B cell (primary cell): ENCODE measurements at regions not wholly inside any gene's neighbourhood (a gene's known extent, or its start where the extent isn't known, plus 50 kb on each side); places are given as distances from the start of the nearest gene placed in this dataset.
"Not testable (repeated sequence)": the region's sequence is repeated elsewhere in the genome, so short reads cannot be mapped to it uniquely, and the experiment has no call there.

Experiments
- ATAC-seq: fragments of 200-7000 bp; cut with Tn5 transposase; one replicate; pipeline ENCODE4 v1.10.0; 2021; ENCODE audit warnings: low read depth, mild to moderate bottlenecking, moderate number of reproducible peaks, moderate library complexity
- CTCF ChIA-PET: fragments of 350-600 bp; sonication (Branson Sonifier 250); formaldehyde crosslinking; loops from one replicate; lab custom pipeline; 2021; ENCODE audit warnings: antibody characterized with exemption, inconsistent platforms; lab: Charles Lee
- POLR2A ChIA-PET: fragments of 350-600 bp; sonication (Branson Sonifier 250); formaldehyde crosslinking; loops from one replicate; lab custom pipeline; 2021; ENCODE audit warnings: antibody characterized with exemption; lab: Charles Lee
- DNase-seq: peaks from one replicate; pipeline ENCODE4 v3.0.0; 2013
- H2AFZ ChIP-seq: 2 replicates; pipeline ENCODE4 v1.6.1; 2012; ENCODE audit warnings: mild to moderate bottlenecking, low read depth, low read length; ENCODE audit not compliant: insufficient read depth, poor library complexity, severe bottlenecking
- H3K27ac ChIP-seq, 2 donors: 1 replicate in 1 of 2; 2 replicates in 1 of 2; pipeline ENCODE4 v1.5.1; 2012 to 2013; ENCODE audit warnings: low read length in 2 of 2, mild to moderate bottlenecking in 2 of 2, moderate library complexity in 1 of 2
- H3K27me3 ChIP-seq, 4 experiments: fragments of 200-600 bp in 1 of 4; sonication (generic) in 1 of 4; replicated peaks in 1 of 4; 1 replicate in 2 of 4; 2 replicates in 2 of 4; pipeline versions ENCODE4 v1.6.1 to v1.7.0; 2013 to 2016; ENCODE audit warnings: low read length in 3 of 4, mild to moderate bottlenecking in 2 of 4, mixed read lengths in 1 of 4, moderate library complexity in 1 of 4; ENCODE audit not compliant: insufficient read depth in 4 of 4, control insufficient read depth in 3 of 4; ENCODE audit errors: control extremely low read depth in 1 of 4
- H3K36me3 ChIP-seq, 2 experiments: replicated peaks in 1 of 2; 1 replicate in 1 of 2; 2 replicates in 1 of 2; pipeline versions ENCODE4 v1.6.1 to v1.7.1; 2013; ENCODE audit warnings: low read length in 1 of 2; ENCODE audit not compliant: insufficient read depth in 2 of 2, control insufficient read depth in 1 of 2; ENCODE audit errors: control extremely low read depth in 1 of 2, extremely low read depth in 1 of 2
- H3K4me1 ChIP-seq, 2 donors: fragments of 200-600 bp in 1 of 2; sonication (generic) in 1 of 2; 1 replicate in 1 of 2; 2 replicates in 1 of 2; pipeline versions ENCODE4 v1.5.1 to v1.6.1; 2013 to 2017; ENCODE audit warnings: low read length in 2 of 2; ENCODE audit not compliant: control insufficient read depth in 2 of 2, insufficient read depth in 2 of 2
- H3K4me2 ChIP-seq: replicated peaks from 2 replicates; pipeline ENCODE3; 2012; ENCODE audit warnings: mild to moderate bottlenecking, low read depth, low read length; ENCODE audit not compliant: poor library complexity, severe bottlenecking
- H3K4me3 ChIP-seq, 5 experiments: fragments of 200-600 bp in 1 of 5; sonication (generic) in 1 of 5; 1 replicate in 3 of 5; 2 replicates in 2 of 5; pipeline versions ENCODE4 v1.5.1 to v1.7.0; 2011 to 2016; ENCODE audit warnings: low read length in 4 of 5, mild to moderate bottlenecking in 4 of 5, low read depth in 2 of 5, control low read depth in 1 of 5, moderate library complexity in 1 of 5; ENCODE audit not compliant: insufficient read depth in 1 of 5; ENCODE audit errors: control extremely low read depth in 1 of 5, extremely low read depth in 1 of 5
- H3K79me2 ChIP-seq: fragments of 200-600 bp; sonication (generic); one replicate; pipeline ENCODE4 v1.6.0; 2016; ENCODE audit warnings: low read length; ENCODE audit not compliant: control insufficient read depth, insufficient read depth
- H3K9ac ChIP-seq: fragments of 200-600 bp; sonication (generic); 2 replicates; pipeline ENCODE4 v1.6.1; 2017; ENCODE audit warnings: mild to moderate bottlenecking, low read length, moderate library complexity
- H3K9me3 ChIP-seq, 3 donors: one replicate each; pipeline versions ENCODE4 v1.6.1 to v1.7.1; 2013; ENCODE audit warnings: low read length in 2 of 3; ENCODE audit not compliant: control insufficient read depth in 2 of 3, insufficient read depth in 1 of 3; ENCODE audit errors: control extremely low read depth in 1 of 3
- H4K20me1 ChIP-seq: 2 replicates; pipeline ENCODE4 v1.6.0; 2012; ENCODE audit warnings: mild to moderate bottlenecking, low read length; ENCODE audit not compliant: insufficient read depth, control insufficient read depth, poor library complexity, severe bottlenecking
- H3K27ac Mint-ChIP-seq: one replicate; pipeline ENCODE4 v1.8.0; 2021; ENCODE audit warnings: mixed read lengths
- H3K27me3 Mint-ChIP-seq: one replicate; pipeline ENCODE4 v1.8.0; 2021; ENCODE audit warnings: mixed read lengths
- H3K4me1 Mint-ChIP-seq: one replicate; pipeline ENCODE4 v1.8.0; 2021; ENCODE audit warnings: mixed read lengths
- H3K4me3 Mint-ChIP-seq: one replicate; pipeline ENCODE4 v1.8.0; 2021; ENCODE audit warnings: mixed read lengths
- H3K9me3 Mint-ChIP-seq: one replicate; pipeline ENCODE4 v1.8.0; 2022; ENCODE audit warnings: mixed read lengths; ENCODE audit not compliant: insufficient read depth
- CTCF ChIP-seq: fragments of 200-600 bp; IDR thresholded peaks from one replicate; pipeline ENCODE4 v1.8.0; 2022; ENCODE audit warnings: antibody characterized with exemption, mild to moderate bottlenecking
- EZH2 ChIP-seq: IDR thresholded peaks from 2 replicates; pipeline ENCODE4 v1.6.1; 2012; ENCODE audit warnings: borderline replicate concordance, low read depth, mild to moderate bottlenecking, moderate library complexity, low read length; ENCODE audit not compliant: insufficient read depth, poor library complexity, severe bottlenecking
- WGBS: methylation state at CpG from one replicate; pipeline ENCODE4 v1.1.5; 2013; ENCODE audit warnings: missing lambda C conversion rate; ENCODE audit not compliant: insufficient coverage; 5-methylcytosine and 5-hydroxymethylcytosine counted together
- intact Hi-C: fragments of 100-400 bp; cut with micrococcal nuclease; formaldehyde crosslinking; loops from one replicate; pipeline ENCODE4 v1.10.0; 2022

- intact Hi-C loops: no loop called here
- H3K4me3 ChIP-seq: no peak overlapping the region
- no peak overlapping the region for H2AFZ ChIP-seq
- POLR2A ChIA-PET: no interaction called here
- no peaks in the 10 kb centered on the region for H3K9me3 Mint-ChIP-seq
- CTCF ChIA-PET: no interaction called here
- no peaks in the 10 kb centered on the region for H3K4me1 Mint-ChIP-seq
- no peaks in the 10 kb centered on the region for H3K36me3 ChIP-seq
- H3K27ac ChIP-seq: no peak overlapping the region
- no peak overlapping the region for H3K4me2 ChIP-seq
- no peak overlapping the region for H3K9ac ChIP-seq
- H3K79me2 ChIP-seq: no peaks in the 10 kb centered on the region
- H3K27me3 ChIP-seq: no peaks in the 10 kb centered on the region
- H4K20me1 ChIP-seq: no peaks in the 10 kb centered on the region
- no peaks in the 10 kb centered on the region for H3K4me1 ChIP-seq
- no peak overlapping the region for H3K4me3 Mint-ChIP-seq
- TF ChIP-seq EZH2 (no peak), CTCF (no peak)
- ATAC-seq (no peak), DNase-seq (no peak)
- no peaks in the 10 kb centered on the region for H3K9me3 ChIP-seq
- no peak overlapping the region for H3K27ac Mint-ChIP-seq
- no peaks in the 10 kb centered on the region for H3K27me3 Mint-ChIP-seq
Observed at GRCh38 chr4:123182289-123182688, 214.3 kb upstream of the SPRY1 start.

GRCh38 chr4:123183308-123183707 lies 213.3 kb upstream of the SPRY1 start:
- H3K27ac Mint-ChIP-seq: no peak overlapping the region
- CTCF ChIA-PET: no interaction called here
- Histone ChIP-seq H3K4me1 (no peaks in the 10 kb centered on the region), H2AFZ (no peak overlapping the region), H3K4me3 (no peak overlapping the region), H3K79me2 (no peaks in the 10 kb centered on the region), H3K36me3 (no peaks in the 10 kb centered on the region), H3K27me3 (no peaks in the 10 kb centered on the region), H3K9ac (no peak overlapping the region), H3K4me2 (no peak overlapping the region), H4K20me1 (no peaks in the 10 kb centered on the region), H3K9me3 (no peaks in the 10 kb centered on the region), H3K27ac (no peak overlapping the region)
- H3K4me3 Mint-ChIP-seq: no peak overlapping the region
- ATAC-seq: no peak
- POLR2A ChIA-PET: no interaction called here
- intact Hi-C loops: no loop called here
- no peak for DNase-seq
- no peak for TF ChIP-seq CTCF
- no peak for TF ChIP-seq EZH2
- H3K4me1 Mint-ChIP-seq: no peaks in the 10 kb centered on the region
- H3K27me3 Mint-ChIP-seq: no peaks in the 10 kb centered on the region
- no CpG with 5 or more reads among the region's 1 CpG for WGBS
- H3K9me3 Mint-ChIP-seq: no peaks in the 10 kb centered on the region

GRCh38 chr4:123183754-123184153 lies 212.8 kb upstream of the SPRY1 start:
- H3K9me3 ChIP-seq, H3K9ac ChIP-seq, intact Hi-C loops, ATAC-seq, H3K27ac Mint-ChIP-seq, H3K4me3 ChIP-seq, CTCF ChIA-PET, H3K27me3 ChIP-seq, H3K27ac ChIP-seq, H2AFZ ChIP-seq, H3K4me2 ChIP-seq, H4K20me1 ChIP-seq, POLR2A ChIA-PET, H3K4me1 ChIP-seq, H3K27me3 Mint-ChIP-seq, H3K9me3 Mint-ChIP-seq, H3K4me3 Mint-ChIP-seq, DNase-seq, H3K79me2 ChIP-seq, H3K4me1 Mint-ChIP-seq, H3K36me3 ChIP-seq: not testable (repeated sequence)
- WGBS: no CpG with 5 or more reads among the region's 2 CpGs
